ENCODE measurements at regions not wholly inside any gene's neighbourhood (a gene's known extent, or its start where the extent isn't known, plus 50 kb on each side); places are given as distances from the start of the nearest gene placed in this dataset.

- TF ChIP-seq CTCF (IDR thresholded peaks at IDR 0.05) (no peak), POLR2A (IDR thresholded peaks at IDR 0.05) (no peak)
Measured at GRCh38 chr9:38251036-38251860, 141.3 kb upstream of the ALDH1B1 start.
